KMS-11 (cell line): ENCODE measurements at regions not wholly inside any gene's neighbourhood (a gene's known extent, or its start where the extent isn't known, plus 50 kb on each side); places are given as distances from the start of the nearest gene placed in this dataset.

Experiments
- H2AFZ ChIP-seq: fragments of 200-600 bp; sonication (generic); 2 replicates; pipeline ENCODE4 v1.6.1; 2016; ENCODE audit warnings: antibody characterized with exemption, mixed run types, low read depth
- H3K27ac ChIP-seq: fragments of 200-600 bp; sonication (generic); 2 replicates; pipeline ENCODE4 v1.6.1; 2016; ENCODE audit warnings: mild to moderate bottlenecking, mixed run types
- H3K27me3 ChIP-seq: fragments of 200-600 bp; sonication (generic); 2 replicates; pipeline ENCODE4 v1.6.1; 2017; ENCODE audit warnings: mild to moderate bottlenecking, low read depth, mixed run types, moderate library complexity; ENCODE audit not compliant: insufficient read depth
- H3K36me3 ChIP-seq: fragments of 200-600 bp; sonication (generic); 2 replicates; pipeline ENCODE4 v1.6.1; 2017; ENCODE audit warnings: mild to moderate bottlenecking, mixed run types; ENCODE audit not compliant: insufficient read depth
- H3K4me1 ChIP-seq: fragments of 200-600 bp; sonication (generic); 2 replicates; pipeline ENCODE4 v1.6.1; 2016; ENCODE audit warnings: mild to moderate bottlenecking, low read depth, mixed run types; ENCODE audit not compliant: poor library complexity, severe bottlenecking
- H3K4me2 ChIP-seq: fragments of 200-600 bp; sonication (generic); 2 replicates; pipeline ENCODE4 v1.7.0; 2016; ENCODE audit warnings: mild to moderate bottlenecking, mixed run types
- H3K4me3 ChIP-seq: fragments of 200-600 bp; sonication (generic); IDR thresholded peaks from 2 replicates; pipeline ENCODE4 v1.6.1; 2017; ENCODE audit warnings: low read depth, low read length, mixed read lengths; ENCODE audit not compliant: insufficient read depth
- H3K79me2 ChIP-seq: fragments of 200-600 bp; sonication (generic); 2 replicates; pipeline ENCODE4 v1.6.1; 2016; ENCODE audit warnings: low read depth, mixed run types; ENCODE audit not compliant: insufficient read depth
- H3K9ac ChIP-seq: fragments of 200-600 bp; sonication (generic); 2 replicates; pipeline ENCODE4 v1.6.1; 2016; ENCODE audit warnings: mild to moderate bottlenecking, mixed run types
- H4K20me1 ChIP-seq: fragments of 200-600 bp; sonication (generic); 2 replicates; pipeline ENCODE4 v1.6.1; 2016; ENCODE audit warnings: mild to moderate bottlenecking, mixed run types; ENCODE audit not compliant: insufficient read depth
- CTCF ChIP-seq: fragments of 200-600 bp; sonication (generic); conservative IDR thresholded peaks from 2 replicates; pipeline ENCODE4 v1.6.1; 2017; ENCODE audit warnings: low read depth, mild to moderate bottlenecking, antibody characterized with exemption, low read length, moderate library complexity, mixed read lengths

DNA sequence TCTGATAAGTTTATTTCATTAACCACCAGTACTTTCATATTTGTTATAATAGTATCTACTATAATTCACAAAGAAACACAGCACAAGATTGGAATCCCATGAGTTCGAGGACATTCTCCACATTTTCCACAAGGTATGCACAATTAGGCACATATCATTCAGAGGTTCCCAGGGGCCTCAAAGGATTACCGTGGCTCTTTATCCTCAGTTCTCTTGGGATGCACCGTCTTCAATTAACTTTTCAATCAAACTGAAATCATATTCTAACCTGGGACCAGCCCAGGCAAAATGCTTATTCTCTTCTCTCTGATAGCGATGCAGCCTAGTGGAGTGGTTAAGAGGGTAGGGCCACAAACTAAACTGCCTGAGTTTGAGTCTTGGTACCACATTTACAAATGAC lies 242.6 kb upstream of the RASGEF1B start:
- H4K20me1 ChIP-seq, result no peaks in the 10 kb centered on the region
- TF ChIP-seq CTCF, result no peak

DNA sequence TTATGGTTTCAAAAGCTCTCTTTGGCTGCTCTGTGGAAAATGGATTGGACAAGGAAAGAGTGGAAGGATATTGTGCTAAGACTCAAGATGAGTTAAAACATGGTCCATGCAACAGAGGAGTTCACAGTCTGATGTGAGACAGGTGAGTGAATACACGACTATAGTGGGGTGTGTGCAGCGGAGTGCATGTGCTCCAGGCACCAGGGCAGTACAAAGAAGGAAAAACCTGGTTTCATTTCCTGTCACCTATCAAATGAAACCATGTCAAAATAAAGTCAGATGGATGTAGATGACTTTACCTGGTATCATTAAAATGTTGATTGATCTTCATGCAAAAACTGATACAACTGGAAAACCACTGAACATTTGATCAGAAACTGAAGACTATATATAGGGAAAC lies 241.0 kb upstream of the RASGEF1B start:
- Histone ChIP-seq H3K4me2 (no peak overlapping the region), H3K36me3 (no peaks in the 10 kb centered on the region; the same call in 1 of the 2 replicates), H3K79me2 (no peaks in the 10 kb centered on the region), H4K20me1 (no peaks in the 10 kb centered on the region), H3K27me3 (no peaks in the 10 kb centered on the region), H2AFZ (no peak overlapping the region), H3K4me3 (no peak overlapping the region), H3K4me1 (no peaks in the 10 kb centered on the region), H3K9ac (no peak overlapping the region), H3K27ac (no peak overlapping the region)
- no peak for TF ChIP-seq CTCF

More for the DNA sequence above, 242.6 kb upstream of the RASGEF1B start:
- no peaks in the 10 kb centered on the region for H3K4me1 ChIP-seq
- no peaks in the 10 kb centered on the region for H3K79me2 ChIP-seq
- no peaks in the 10 kb centered on the region for H3K27me3 ChIP-seq
- no peak overlapping the region for H3K4me2 ChIP-seq
- H3K36me3 ChIP-seq, result no peaks in the 10 kb centered on the region; the same call in 1 of the 2 replicates
- H3K27ac ChIP-seq, result no peak overlapping the region
- H3K9ac ChIP-seq, result no peak overlapping the region
- no peak overlapping the region for H3K4me3 ChIP-seq
- H2AFZ ChIP-seq, result no peak overlapping the region

DNA sequence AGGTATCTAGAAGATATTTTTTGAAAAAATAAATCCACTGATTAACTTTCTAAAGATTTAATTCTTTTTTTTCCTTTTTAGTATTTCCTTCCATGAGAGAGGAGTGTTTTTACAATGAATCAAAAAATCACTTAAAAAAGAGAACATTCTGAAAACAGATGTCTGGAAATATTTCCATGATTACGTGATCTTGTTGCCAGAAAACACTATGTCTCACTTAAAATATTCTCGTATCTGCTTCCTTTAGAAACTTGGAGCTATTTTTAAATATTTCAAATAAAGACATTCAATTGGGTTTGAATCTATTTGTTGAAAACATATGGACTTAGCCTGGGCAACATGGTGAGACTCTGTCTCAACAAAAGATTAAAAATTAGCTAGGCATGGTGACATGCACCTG lies 232.8 kb upstream of the RASGEF1B start:
- H4K20me1 ChIP-seq, result no peaks in the 10 kb centered on the region
- no peaks in the 10 kb centered on the region for H3K4me1 ChIP-seq
- no peak overlapping the region for H3K4me2 ChIP-seq
- no peaks in the 10 kb centered on the region for H3K79me2 ChIP-seq
- H3K27ac ChIP-seq, result no peak overlapping the region
- no peak overlapping the region for H2AFZ ChIP-seq
- TF ChIP-seq CTCF, result no peak
- no peak overlapping the region for H3K4me3 ChIP-seq
- no peaks in the 10 kb centered on the region for H3K36me3 ChIP-seq
- H3K9ac ChIP-seq, result no peak overlapping the region
- H3K27me3 ChIP-seq, result no peaks in the 10 kb centered on the region

GRCh38 chr4:81700189-81700588 lies 228.5 kb upstream of the RASGEF1B start:
- no peak overlapping the region for H3K4me2 ChIP-seq

More at GRCh38 chr4:81700189-81700588, 228.5 kb upstream of the RASGEF1B start:
- H3K27ac ChIP-seq, result no peak overlapping the region
- H4K20me1 ChIP-seq, result no peaks in the 10 kb centered on the region
- no peaks in the 10 kb centered on the region for H3K27me3 ChIP-seq
- H3K9ac ChIP-seq, result no peak overlapping the region
- no peaks in the 10 kb centered on the region for H3K36me3 ChIP-seq
- H3K4me3 ChIP-seq, result no peak overlapping the region
- H2AFZ ChIP-seq, result no peak overlapping the region
- no peaks in the 10 kb centered on the region for H3K79me2 ChIP-seq
- no peak for TF ChIP-seq CTCF
- H3K4me1 ChIP-seq, result no peaks in the 10 kb centered on the region
